PFSK-1 (cell line): ENCODE measurements at regions not wholly inside any gene's neighbourhood (a gene's known extent, or its start where the extent isn't known, plus 50 kb on each side); places are given as distances from the start of the nearest gene placed in this dataset.

Experiments used
- FOXP2 ChIP-seq: optimal IDR thresholded peaks from 2 replicates; pipeline ENCODE3; 2011; ENCODE audit warnings: borderline replicate concordance, control low read depth, inconsistent platforms; ENCODE audit not compliant: insufficient read depth; ENCODE audit errors: extremely low read length, extremely low read depth
- POLR2AphosphoS5 ChIP-seq: IDR thresholded peaks from 2 replicates; pipeline ENCODE4 v1.6.1; 2012; ENCODE audit warnings: low read depth, mild to moderate bottlenecking, control low read depth, low read length, moderate library complexity
- SIN3A ChIP-seq: IDR thresholded peaks from 2 replicates; pipeline ENCODE4 v1.6.1; 2012; ENCODE audit warnings: mild to moderate bottlenecking, low read length, moderate library complexity, borderline replicate concordance; ENCODE audit not compliant: insufficient read depth
- TAF1 ChIP-seq: IDR thresholded peaks from 2 replicates; pipeline ENCODE4 v1.6.1; 2012; ENCODE audit warnings: low read length, control low read depth, borderline replicate concordance; ENCODE audit not compliant: insufficient read depth
- TF ChIP-seq, protein P1 (sequence below), 2 experiments: IDR thresholded peaks; 2 replicates each; pipeline versions ENCODE4 v1.6.1 to v1.8.0; 2011 to 2012; ENCODE audit warnings: low read depth in 2 of 2, low read length in 2 of 2, control low read depth in 1 of 2, inconsistent platforms in 1 of 2, mild to moderate bottlenecking in 1 of 2, moderate library complexity in 1 of 2; ENCODE audit not compliant: insufficient read depth in 1 of 2

DNA sequence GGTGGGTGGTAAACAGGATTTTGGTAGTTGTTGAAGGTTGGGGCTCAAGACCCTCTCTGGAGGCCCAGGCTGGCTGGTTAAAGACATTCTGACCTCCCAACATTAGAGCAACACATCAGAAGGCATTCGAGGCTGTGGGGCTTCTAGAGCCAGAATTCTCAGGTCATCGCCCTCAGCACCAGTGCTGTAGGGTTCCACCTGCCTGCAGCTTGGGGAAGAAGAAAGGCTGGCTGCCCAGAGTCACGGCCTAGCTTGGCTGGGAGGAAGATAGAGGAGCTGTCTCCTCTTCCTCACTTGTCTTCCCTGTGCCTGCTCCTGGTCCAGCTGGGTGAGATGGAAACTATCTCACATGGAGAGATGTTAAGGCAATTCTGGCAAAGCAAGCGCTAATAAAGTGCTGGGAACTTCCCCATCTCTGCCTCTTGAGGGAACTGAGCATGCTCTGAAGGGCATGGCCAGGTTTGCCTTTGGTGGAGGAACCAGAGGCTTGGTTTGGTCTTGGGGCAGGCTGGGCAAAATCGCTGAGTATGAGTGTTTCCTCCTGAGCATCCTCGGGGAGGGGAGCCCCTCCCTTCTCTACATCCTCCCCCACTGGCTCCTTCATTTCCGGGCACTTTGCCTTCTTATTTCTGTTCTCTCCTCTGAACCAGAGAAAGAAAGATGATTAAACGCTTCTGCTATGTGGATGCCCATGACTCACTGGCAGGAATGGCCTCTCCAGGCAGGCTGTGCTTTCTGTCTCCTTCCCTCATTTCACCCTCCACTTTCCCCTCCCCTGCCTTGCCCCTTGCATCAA is 509.0 kb upstream of the PODXL start:
- no peak for TF ChIP-seq SIN3A
- TF ChIP-seq TAF1, result no peak
- TF ChIP-seq, protein P1, sequence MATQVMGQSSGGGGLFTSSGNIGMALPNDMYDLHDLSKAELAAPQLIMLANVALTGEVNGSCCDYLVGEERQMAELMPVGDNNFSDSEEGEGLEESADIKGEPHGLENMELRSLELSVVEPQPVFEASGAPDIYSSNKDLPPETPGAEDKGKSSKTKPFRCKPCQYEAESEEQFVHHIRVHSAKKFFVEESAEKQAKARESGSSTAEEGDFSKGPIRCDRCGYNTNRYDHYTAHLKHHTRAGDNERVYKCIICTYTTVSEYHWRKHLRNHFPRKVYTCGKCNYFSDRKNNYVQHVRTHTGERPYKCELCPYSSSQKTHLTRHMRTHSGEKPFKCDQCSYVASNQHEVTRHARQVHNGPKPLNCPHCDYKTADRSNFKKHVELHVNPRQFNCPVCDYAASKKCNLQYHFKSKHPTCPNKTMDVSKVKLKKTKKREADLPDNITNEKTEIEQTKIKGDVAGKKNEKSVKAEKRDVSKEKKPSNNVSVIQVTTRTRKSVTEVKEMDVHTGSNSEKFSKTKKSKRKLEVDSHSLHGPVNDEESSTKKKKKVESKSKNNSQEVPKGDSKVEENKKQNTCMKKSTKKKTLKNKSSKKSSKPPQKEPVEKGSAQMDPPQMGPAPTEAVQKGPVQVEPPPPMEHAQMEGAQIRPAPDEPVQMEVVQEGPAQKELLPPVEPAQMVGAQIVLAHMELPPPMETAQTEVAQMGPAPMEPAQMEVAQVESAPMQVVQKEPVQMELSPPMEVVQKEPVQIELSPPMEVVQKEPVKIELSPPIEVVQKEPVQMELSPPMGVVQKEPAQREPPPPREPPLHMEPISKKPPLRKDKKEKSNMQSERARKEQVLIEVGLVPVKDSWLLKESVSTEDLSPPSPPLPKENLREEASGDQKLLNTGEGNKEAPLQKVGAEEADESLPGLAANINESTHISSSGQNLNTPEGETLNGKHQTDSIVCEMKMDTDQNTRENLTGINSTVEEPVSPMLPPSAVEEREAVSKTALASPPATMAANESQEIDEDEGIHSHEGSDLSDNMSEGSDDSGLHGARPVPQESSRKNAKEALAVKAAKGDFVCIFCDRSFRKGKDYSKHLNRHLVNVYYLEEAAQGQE (IDR thresholded peaks at IDR 0.05; ENCODE audit: insufficient read depth in 1 of 2, low read depth in 2 of 2, low read length in 2 of 2), result no peak
- TF ChIP-seq POLR2AphosphoS5, result no peak
- no peak for TF ChIP-seq FOXP2

DNA sequence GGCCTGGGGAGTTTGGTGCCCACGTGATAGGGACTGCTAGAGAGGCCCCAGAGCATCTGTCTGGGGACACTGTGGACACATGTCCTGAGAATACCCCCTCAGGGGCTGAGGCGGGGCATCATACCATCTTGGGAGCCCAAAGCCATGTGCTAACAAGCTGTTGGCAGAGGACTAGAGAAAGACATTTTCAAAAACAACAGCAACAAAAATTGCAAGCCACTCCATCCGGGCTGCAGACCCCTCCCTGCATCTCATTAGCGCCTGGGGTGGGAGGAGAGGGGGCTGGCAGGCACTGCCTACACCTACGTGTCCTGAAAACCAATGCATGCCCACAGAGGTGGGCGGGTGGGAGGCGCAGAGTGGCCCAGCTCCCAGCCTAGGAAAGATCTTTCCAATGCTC is 507.4 kb upstream of the PODXL start:
- no peak for TF ChIP-seq POLR2AphosphoS5
- no peak for TF ChIP-seq SIN3A
- TF ChIP-seq, protein P1 (IDR thresholded peaks at IDR 0.05; ENCODE audit: insufficient read depth in 1 of 2, low read depth in 2 of 2, low read length in 2 of 2), result no peak
- TF ChIP-seq FOXP2, result no peak
- no peak for TF ChIP-seq TAF1

DNA sequence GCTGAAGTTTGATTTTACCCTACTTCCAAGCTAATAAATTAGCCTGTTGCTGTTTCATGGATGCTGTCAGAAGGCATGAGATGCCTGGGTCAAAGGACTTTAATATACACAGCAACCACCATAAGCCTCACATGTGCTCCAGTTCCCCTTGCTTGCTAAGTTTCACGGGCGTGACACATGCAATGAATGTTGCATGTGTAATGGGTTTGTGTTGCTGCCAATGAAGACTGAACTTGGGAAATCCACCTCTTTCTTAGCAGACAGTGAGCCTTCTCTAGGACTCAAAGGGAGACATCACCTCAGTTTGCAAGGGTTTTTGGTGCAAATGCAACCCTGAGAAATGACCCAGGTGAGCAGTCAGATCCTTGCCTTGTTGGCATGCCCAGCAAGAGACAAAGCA is 505.5 kb upstream of the PODXL start:
- TF ChIP-seq FOXP2 (no peak), POLR2AphosphoS5 (no peak), TAF1 (no peak), SIN3A (no peak)
- TF ChIP-seq, protein P1 (IDR thresholded peaks at IDR 0.05; ENCODE audit: insufficient read depth in 1 of 2, low read depth in 2 of 2, low read length in 2 of 2), result no peak

DNA sequence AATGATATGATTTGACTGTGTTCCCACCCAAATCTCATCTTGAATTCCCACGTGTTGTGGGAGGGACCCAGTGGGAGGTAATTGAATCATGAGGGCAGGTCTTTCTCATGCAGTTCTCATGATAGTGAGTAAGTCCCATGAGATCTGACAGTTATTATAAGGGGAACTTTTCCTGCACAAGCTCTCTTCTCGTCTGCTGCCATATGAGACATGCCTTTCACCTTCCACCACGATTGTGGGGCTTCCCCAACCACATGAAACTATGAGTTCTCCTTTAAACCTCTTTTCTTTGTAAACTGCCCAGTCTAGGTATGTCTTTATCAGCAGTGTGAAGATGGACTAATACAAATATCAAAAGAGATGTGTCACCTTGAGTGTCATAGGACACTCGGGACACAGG is 502.7 kb upstream of the PODXL start:
- no peak for TF ChIP-seq FOXP2
- TF ChIP-seq TAF1, result no peak
- no peak for TF ChIP-seq POLR2AphosphoS5
- TF ChIP-seq, protein P1 (IDR thresholded peaks at IDR 0.05; ENCODE audit: insufficient read depth in 1 of 2, low read depth in 2 of 2, low read length in 2 of 2), result no peak
- TF ChIP-seq SIN3A, result no peak
